HCT116 (cell line): ENCODE measurements at regions not wholly inside any gene's neighbourhood (a gene's known extent, or its start where the extent isn't known, plus 50 kb on each side); places are given as distances from the start of the nearest gene placed in this dataset.

Source experiments
- ATAC-seq: fragments of 200-7000 bp; cut with Tn5 transposase; 2 replicates; pipeline ENCODE4 v1.9.1; 2020; ENCODE audit warnings: mild to moderate bottlenecking, moderate library complexity
- BruUV-seq: library from RNA; stranded (reverse); fragments of 400-500 nt; replicated peaks from 2 replicates; lab custom pipeline; 2021; lab: Mats Ljungman, UMichigan
- CTCF ChIA-PET: fragments of 300-600 bp; sonication (Branson Sonifier 250); formaldehyde crosslinking; loops from one replicate; lab custom pipeline; 2021; ENCODE audit warnings: antibody characterized with exemption; lab: Charles Lee
- POLR2A ChIA-PET: fragments of 300-600, 350-600 bp; sonication (Branson Sonifier 250); formaldehyde crosslinking; loops from one replicate; lab custom pipeline; 2021; ENCODE audit warnings: antibody characterized with exemption; lab: Charles Lee
- RAD21 ChIA-PET, 2 experiments: fragments of 300-600 bp; sonication (Branson Sonifier 250); formaldehyde crosslinking; loops; one replicate each; lab custom pipeline; 2023; ENCODE audit warnings: low total read pairs in 2 of 2; ENCODE audit not compliant: uncharacterized antibody in 2 of 2, unreplicated experiment in 2 of 2, low non-redundant PET in 1 of 2; lab: Charles Lee
- DNase-seq: peaks from one replicate; pipeline ENCODE4 v3.0.0-alpha.2; 2010; ENCODE audit warnings: low read depth, low spot score
- H2AFZ ChIP-seq: fragments of 200-600 bp; shearing (Covaris generic), sonication (generic); 2 replicates; pipeline ENCODE4 v1.6.1; 2017; ENCODE audit warnings: low read depth, mixed run types, mixed read lengths, antibody characterized with exemption, low read length; ENCODE audit not compliant: poor library complexity, severe bottlenecking
- H3K27ac ChIP-seq: 2 replicates; pipeline ENCODE4 v1.5.1; 2012; ENCODE audit warnings: low read depth, low read length
- H3K27me3 ChIP-seq: fragments of 200-600 bp; sonication (generic); 2 replicates; pipeline ENCODE4 v1.6.1; 2016; ENCODE audit warnings: mixed run types, low read length, mixed read lengths; ENCODE audit not compliant: insufficient read depth
- H3K36me3 ChIP-seq, 2 experiments: fragments of 200-500 bp in 1 of 2; fragments of 200-600 bp in 1 of 2; sonication (Bioruptor generic) in 1 of 2; sonication (generic) in 1 of 2; 2 replicates each; pipeline versions ENCODE4 v1.5.1 to v1.6.1; 2014 to 2016; ENCODE audit warnings: low read length in 2 of 2, inconsistent platforms in 1 of 2, mixed read lengths in 1 of 2, mixed run types in 1 of 2; ENCODE audit not compliant: insufficient read depth in 2 of 2, control insufficient read depth in 1 of 2
- H3K4me1 ChIP-seq, 2 experiments: fragments of 200-600 bp in 1 of 2; sonication (generic) in 1 of 2; 2 replicates each; pipeline versions ENCODE4 v1.5.1 to v1.6.1; 2012 to 2017; ENCODE audit warnings: low read length in 2 of 2, inconsistent platforms in 1 of 2, mild to moderate bottlenecking in 1 of 2, mixed read lengths in 1 of 2, mixed run types in 1 of 2, moderate library complexity in 1 of 2; ENCODE audit not compliant: insufficient read depth in 2 of 2, control insufficient read depth in 1 of 2
- H3K4me2 ChIP-seq: fragments of 200-600 bp; sonication (generic); 2 replicates; pipeline ENCODE4 v1.6.1; 2017; ENCODE audit warnings: mixed run types, low read length, mixed read lengths
- H3K4me3 ChIP-seq, 2 experiments: fragments of 200-600 bp in 1 of 2; sonication (generic) in 1 of 2; replicated peaks in 1 of 2; 2 replicates each; pipeline ENCODE4 v1.5.1; 2011 to 2016; ENCODE audit warnings: low read length in 2 of 2, control low read depth in 1 of 2, low read depth in 1 of 2, mild to moderate bottlenecking in 1 of 2, mixed read lengths in 1 of 2, mixed run types in 1 of 2
- H3K79me2 ChIP-seq: fragments of 200-600 bp; sonication (generic); 2 replicates; pipeline ENCODE4 v1.6.1; 2017; ENCODE audit warnings: mild to moderate bottlenecking, mixed run types, low read length, moderate library complexity, mixed read lengths; ENCODE audit not compliant: insufficient read depth
- H3K9ac ChIP-seq: fragments of 200-600 bp; sonication (generic); 2 replicates; pipeline ENCODE4 v1.6.1; 2016; ENCODE audit warnings: low read length, mixed read lengths
- H3K9me2 ChIP-seq: fragments of 200-600 bp; sonication (generic), shearing (Covaris generic); 2 replicates; pipeline ENCODE4 v1.6.1; 2017; ENCODE audit warnings: mixed run types, mild to moderate bottlenecking, moderate library complexity; ENCODE audit not compliant: insufficient read depth
- H3K9me3 ChIP-seq, 2 experiments: fragments of 200-500 bp in 1 of 2; fragments of 200-600 bp in 1 of 2; sonication (Bioruptor generic) in 1 of 2; sonication (generic) in 1 of 2; 2 replicates each; pipeline ENCODE4 v1.6.1; 2014 to 2017; ENCODE audit warnings: low read length in 2 of 2, mixed read lengths in 2 of 2, inconsistent platforms in 1 of 2, low read depth in 1 of 2, mild to moderate bottlenecking in 1 of 2, mixed run types in 1 of 2, moderate library complexity in 1 of 2; ENCODE audit not compliant: control insufficient read depth in 1 of 2, insufficient read depth in 1 of 2
- H4K20me1 ChIP-seq: fragments of 200-600 bp; sonication (generic), shearing (Covaris generic); 2 replicates; pipeline ENCODE4 v1.6.1; 2017; ENCODE audit warnings: mixed run types, mild to moderate bottlenecking, moderate library complexity; ENCODE audit not compliant: insufficient read depth
- CBX3 ChIP-seq: IDR thresholded peaks from 2 replicates; pipeline ENCODE4 v1.6.1; 2012; ENCODE audit warnings: low read depth
- CEBPB ChIP-seq: IDR thresholded peaks from 2 replicates; pipeline ENCODE4 v1.6.1; 2012; ENCODE audit warnings: low read depth
- ELF1 ChIP-seq: IDR thresholded peaks from 2 replicates; pipeline ENCODE4 v1.6.1; 2012; ENCODE audit warnings: low read depth, borderline replicate concordance
- JUND ChIP-seq: IDR thresholded peaks from 2 replicates; pipeline ENCODE4 v1.6.1; 2012
- SIN3A ChIP-seq: IDR thresholded peaks from 2 replicates; pipeline ENCODE4 v1.6.1; 2012; ENCODE audit warnings: low read depth
- SP1 ChIP-seq: IDR thresholded peaks from 2 replicates; pipeline ENCODE4 v1.6.1; 2012; ENCODE audit warnings: low read depth
- ZNF274 ChIP-seq: fragments of 200-500 bp; sonication (Bioruptor generic); IDR thresholded peaks from 2 replicates; pipeline ENCODE4 v1.6.1; 2014; ENCODE audit warnings: mild to moderate bottlenecking, low read depth, low read length, inconsistent platforms
- intact Hi-C: fragments of 100-400 bp; cut with micrococcal nuclease; formaldehyde crosslinking; loops from 2 replicates; pipeline ENCODE4 v1.10.0; 2022
- TF ChIP-seq, protein P1 (sequence below): IDR thresholded peaks from 2 replicates; pipeline ENCODE4 v1.6.1; 2012
- TF ChIP-seq, protein P2 (sequence below): IDR thresholded peaks from 2 replicates; pipeline ENCODE4 v1.6.1; 2012

DNA sequence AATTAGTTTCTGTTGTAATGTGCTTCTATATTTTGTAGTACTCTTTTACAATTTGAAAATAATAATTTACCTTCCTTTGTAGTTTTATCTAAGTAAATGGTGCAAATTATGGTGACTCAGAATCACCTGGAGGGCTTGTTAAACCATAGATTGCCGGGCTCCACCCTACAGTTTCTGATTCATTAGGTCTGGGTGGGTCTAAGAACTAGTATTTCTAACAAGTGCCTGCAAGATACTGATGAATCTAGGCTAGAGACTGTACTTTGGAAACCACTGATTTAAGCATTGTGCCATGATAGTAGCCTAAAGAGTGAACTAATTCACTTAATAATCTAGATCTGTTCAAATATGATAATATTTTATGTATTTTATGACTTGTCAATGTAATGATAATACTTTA lies 437.4 kb upstream of the SPRY2 start:
- H3K9ac ChIP-seq = no peak overlapping the region
- no peaks in the 10 kb centered on the region for H3K9me2 ChIP-seq
- H3K9me3 ChIP-seq = 0 out of 4 replicates have a peak, but pooled peaks cover 0 to 2% of the 10 kb centered on the region in 2 experiments
- intact Hi-C loops = no loop called here
- no peak for TF ChIP-seq ZNF274
- TF ChIP-seq ELF1 = no peak
- TF ChIP-seq, protein P1, sequence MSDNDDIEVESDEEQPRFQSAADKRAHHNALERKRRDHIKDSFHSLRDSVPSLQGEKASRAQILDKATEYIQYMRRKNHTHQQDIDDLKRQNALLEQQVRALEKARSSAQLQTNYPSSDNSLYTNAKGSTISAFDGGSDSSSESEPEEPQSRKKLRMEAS = no peak
- TF ChIP-seq CBX3 = no peak
- no peak for TF ChIP-seq SP1
- no peak for TF ChIP-seq JUND
- TF ChIP-seq, protein P2, sequence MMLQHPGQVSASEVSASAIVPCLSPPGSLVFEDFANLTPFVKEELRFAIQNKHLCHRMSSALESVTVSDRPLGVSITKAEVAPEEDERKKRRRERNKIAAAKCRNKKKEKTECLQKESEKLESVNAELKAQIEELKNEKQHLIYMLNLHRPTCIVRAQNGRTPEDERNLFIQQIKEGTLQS = no peak
- BruUV-seq = no TSS peak
- CTCF ChIA-PET = no interaction called here
- no peak overlapping the region for H3K4me3 ChIP-seq
- H2AFZ ChIP-seq = no peak overlapping the region
- POLR2A ChIA-PET = no interaction called here
- H3K27ac ChIP-seq = no peak overlapping the region
- H3K4me2 ChIP-seq = no peak overlapping the region
- no peaks in the 10 kb centered on the region for H3K36me3 ChIP-seq
- ATAC-seq (no peak), DNase-seq (no peak)
- H3K27me3 ChIP-seq = no peaks in the 10 kb centered on the region
- no peaks in the 10 kb centered on the region for H3K4me1 ChIP-seq
- no peaks in the 10 kb centered on the region for H3K79me2 ChIP-seq
- RAD21 ChIA-PET = no interaction called here
- H4K20me1 ChIP-seq = no peaks in the 10 kb centered on the region; the same call in 1 of the 2 replicates

DNA sequence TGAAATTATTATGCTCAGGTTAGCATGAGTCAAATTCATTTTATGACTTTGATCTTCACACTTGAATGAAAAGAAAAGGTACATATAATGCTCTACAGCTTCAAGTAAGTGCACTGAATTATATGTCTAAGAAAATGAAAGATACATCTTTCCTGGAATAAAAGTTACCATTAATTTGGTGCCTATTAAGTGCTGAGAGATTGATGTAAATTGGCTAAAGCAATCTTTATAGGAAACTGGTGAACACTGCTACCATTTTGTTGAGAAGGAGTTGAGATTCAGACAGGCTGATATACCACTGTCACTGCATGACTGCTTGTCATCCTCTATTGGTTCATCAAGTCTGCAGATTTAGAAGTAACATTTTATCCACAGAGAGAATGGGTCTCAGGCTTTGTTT lies 416.8 kb upstream of the SPRY2 start:
- H3K9me2 ChIP-seq = no peaks in the 10 kb centered on the region
- RAD21 ChIA-PET = no interaction called here

More for the DNA sequence above, 416.8 kb upstream of the SPRY2 start:
- DNase-seq (no peak), ATAC-seq (no peak)
- POLR2A ChIA-PET = no interaction called here
- Histone ChIP-seq H3K4me2 (no peak overlapping the region), H3K27me3 (no peaks in the 10 kb centered on the region), H3K4me1 (no peaks in the 10 kb centered on the region), H3K9me3 (peaks cover 0 to 10% of the 10 kb centered on the region in 2 experiments; a peak in 1 of 4 replicates), H4K20me1 (no peaks in the 10 kb centered on the region), H3K27ac (no peak overlapping the region), H2AFZ (no peak overlapping the region), H3K36me3 (no peaks in the 10 kb centered on the region; a peak in 1 of 4 replicates), H3K9ac (no peak overlapping the region), H3K79me2 (no peaks in the 10 kb centered on the region), H3K4me3 (no peak overlapping the region)
- BruUV-seq = no TSS peak
- TF ChIP-seq SP1 = no peak
- TF ChIP-seq CEBPB = no peak
- TF ChIP-seq, protein P2 = no peak
- no peak for TF ChIP-seq SIN3A
- intact Hi-C loops = no loop called here
- CTCF ChIA-PET = no interaction called here
